Hepatocyte (in vitro differentiated cells): ENCODE measurements at regions not wholly inside any gene's neighbourhood (a gene's known extent, or its start where the extent isn't known, plus 50 kb on each side); places are given as distances from the start of the nearest gene placed in this dataset.
A peak's percentile ranks its signal among the peaks of the same experiment; 100 is the strongest.

Source experiments
- DNase-seq: peaks from one replicate; pipeline ENCODE4 v3.0.0-alpha.2; 2016; ENCODE audit warnings: low spot score
- H2AFZ ChIP-seq: fragments of 200-600 bp; sonication (generic); 2 replicates; pipeline ENCODE4 v1.6.0; 2016; ENCODE audit warnings: antibody characterized with exemption, mild to moderate bottlenecking
- H3K27ac ChIP-seq: fragments of 200-600 bp; sonication (generic); 2 replicates; pipeline ENCODE4 v1.5.1; 2016; ENCODE audit warnings: mild to moderate bottlenecking
- H3K27me3 ChIP-seq: fragments of 200-600 bp; sonication (generic); 2 replicates; pipeline ENCODE4 v1.6.1; 2016
- H3K36me3 ChIP-seq: fragments of 200-600 bp; sonication (generic); replicated peaks from 2 replicates; pipeline ENCODE4 v1.5.1; 2016; ENCODE audit warnings: low read depth; ENCODE audit not compliant: insufficient read depth
- H3K4me1 ChIP-seq: fragments of 200-600 bp; sonication (generic); 2 replicates; pipeline ENCODE4 v1.5.1; 2016; ENCODE audit warnings: mild to moderate bottlenecking, moderate library complexity; ENCODE audit not compliant: insufficient read depth
- H3K4me2 ChIP-seq: fragments of 200-600 bp; sonication (generic); 2 replicates; pipeline ENCODE4 v1.6.0; 2016
- H3K4me3 ChIP-seq: fragments of 200-600 bp; sonication (generic); 2 replicates; pipeline ENCODE4 v1.5.1; 2016; ENCODE audit warnings: mild to moderate bottlenecking
- H3K79me2 ChIP-seq: fragments of 200-600 bp; sonication (generic); 2 replicates; pipeline ENCODE4 v1.6.0; 2017; ENCODE audit warnings: mild to moderate bottlenecking
- H3K9me2 ChIP-seq: fragments of 200-600 bp; sonication (generic); replicated peaks from 2 replicates; pipeline ENCODE4 v1.6.0; 2017; ENCODE audit warnings: mild to moderate bottlenecking; ENCODE audit not compliant: insufficient read depth
- H3K9me3 ChIP-seq: fragments of 200-600 bp; sonication (generic); 2 replicates; pipeline ENCODE4 v1.5.1; 2016; ENCODE audit warnings: low read depth, mild to moderate bottlenecking
- H4K20me1 ChIP-seq: fragments of 200-600 bp; sonication (generic); 2 replicates; pipeline ENCODE4 v1.6.0; 2016; ENCODE audit warnings: mild to moderate bottlenecking; ENCODE audit not compliant: insufficient read depth, poor library complexity, severe bottlenecking
- EZH2 ChIP-seq: fragments of 200-600 bp; sonication (generic); IDR thresholded peaks from 2 replicates; pipeline ENCODE4 v1.6.1; 2016; ENCODE audit warnings: antibody characterized with exemption, mild to moderate bottlenecking, borderline replicate concordance
- EZH2phosphoT487 ChIP-seq: fragments of 200-600 bp; sonication (generic); IDR thresholded peaks from one replicate; pipeline ENCODE4 v1.6.1; 2018; ENCODE audit warnings: antibody characterized with exemption, mild to moderate bottlenecking, low read depth, moderate library complexity; ENCODE audit not compliant: unreplicated experiment, severe bottlenecking
- WGBS: methylation state at CpG from one replicate; pipeline ENCODE4 v1.1.6; 2016; ENCODE audit warnings: low lambda C conversion rate; ENCODE audit errors: missing lambda C conversion rate; 5-methylcytosine and 5-hydroxymethylcytosine counted together
- TF ChIP-seq, protein P1 (sequence below): fragments of 200-600 bp; sonication (generic); IDR thresholded peaks from 2 replicates; pipeline ENCODE4 v1.5.1; 2016; ENCODE audit warnings: antibody characterized with exemption, mild to moderate bottlenecking; ENCODE audit not compliant: poor library complexity

DNA sequence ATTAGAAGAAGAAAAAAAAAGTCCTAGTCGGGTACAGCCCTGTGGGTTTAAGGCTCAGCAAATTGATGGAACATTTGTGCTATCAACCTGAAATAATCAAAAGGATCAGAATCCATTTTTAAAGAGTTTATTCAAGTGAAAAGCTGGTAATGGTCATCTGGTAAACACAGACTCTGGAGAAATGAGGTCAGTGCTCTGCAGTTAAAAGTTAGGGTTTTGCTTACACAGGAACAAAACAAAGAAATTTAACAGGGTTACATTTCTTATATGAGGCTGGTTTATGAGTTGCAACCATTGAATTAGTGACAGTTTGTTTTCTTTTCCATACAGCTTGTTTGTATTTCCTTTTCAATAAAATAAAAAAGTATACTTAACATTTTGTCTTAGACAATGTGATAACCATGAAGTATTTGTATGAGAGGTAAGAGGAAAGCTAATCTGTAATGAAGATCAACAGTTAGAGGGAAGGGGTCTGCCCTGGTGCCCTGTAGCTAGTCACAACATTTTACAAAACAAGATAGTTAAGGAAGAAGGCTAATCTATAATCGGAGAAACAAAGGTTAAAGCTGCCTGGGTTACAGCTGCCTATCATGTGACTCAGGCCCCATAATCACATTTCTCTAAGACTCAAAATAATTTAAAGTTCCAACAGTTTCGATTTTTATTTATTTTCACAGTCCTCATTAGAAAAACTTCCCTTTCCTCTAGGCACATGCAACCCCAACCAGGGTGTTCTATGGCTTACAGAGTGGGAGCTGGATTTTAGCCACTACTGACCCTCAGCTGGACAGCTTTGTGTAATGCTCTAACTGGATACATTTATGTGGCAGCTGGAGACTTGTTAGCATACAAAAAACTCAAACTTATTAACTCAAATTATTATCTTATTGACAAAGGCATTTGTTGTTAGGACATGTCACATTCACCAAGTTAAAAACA lies 98.1 kb upstream of the ACP3 start:
- no peak for DNase-seq
- Histone ChIP-seq H3K27me3 (no peaks in the 10 kb centered on the region), H3K36me3 (no peaks in the 10 kb centered on the region), H3K79me2 (no peaks in the 10 kb centered on the region), H3K4me3 (no peak overlapping the region), H3K4me2 (peak overlapping the region; percentile 32), H3K9me2 (no peaks in the 10 kb centered on the region), H3K9me3 (no peaks in the 10 kb centered on the region), H4K20me1 (no peaks in the 10 kb centered on the region), H2AFZ (no peak overlapping the region), H3K4me1 (peaks cover 16% of the 10 kb centered on the region), H3K27ac (no peak overlapping the region)
- WGBS = 27% methylated on average over 3 of the region's 3 CpGs
- TF ChIP-seq, protein P1, sequence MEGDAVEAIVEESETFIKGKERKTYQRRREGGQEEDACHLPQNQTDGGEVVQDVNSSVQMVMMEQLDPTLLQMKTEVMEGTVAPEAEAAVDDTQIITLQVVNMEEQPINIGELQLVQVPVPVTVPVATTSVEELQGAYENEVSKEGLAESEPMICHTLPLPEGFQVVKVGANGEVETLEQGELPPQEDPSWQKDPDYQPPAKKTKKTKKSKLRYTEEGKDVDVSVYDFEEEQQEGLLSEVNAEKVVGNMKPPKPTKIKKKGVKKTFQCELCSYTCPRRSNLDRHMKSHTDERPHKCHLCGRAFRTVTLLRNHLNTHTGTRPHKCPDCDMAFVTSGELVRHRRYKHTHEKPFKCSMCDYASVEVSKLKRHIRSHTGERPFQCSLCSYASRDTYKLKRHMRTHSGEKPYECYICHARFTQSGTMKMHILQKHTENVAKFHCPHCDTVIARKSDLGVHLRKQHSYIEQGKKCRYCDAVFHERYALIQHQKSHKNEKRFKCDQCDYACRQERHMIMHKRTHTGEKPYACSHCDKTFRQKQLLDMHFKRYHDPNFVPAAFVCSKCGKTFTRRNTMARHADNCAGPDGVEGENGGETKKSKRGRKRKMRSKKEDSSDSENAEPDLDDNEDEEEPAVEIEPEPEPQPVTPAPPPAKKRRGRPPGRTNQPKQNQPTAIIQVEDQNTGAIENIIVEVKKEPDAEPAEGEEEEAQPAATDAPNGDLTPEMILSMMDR = no peak
- TF ChIP-seq EZH2phosphoT487 (peak; percentile 93), EZH2 (no peak)

GRCh38 chr3:132220986-132221385 lies 96.2 kb upstream of the ACP3 start:
- no peak overlapping the region for H3K4me3 ChIP-seq
- DNase-seq = no peak
- no peaks in the 10 kb centered on the region for H3K79me2 ChIP-seq
- TF ChIP-seq EZH2 (no peak), EZH2phosphoT487 (no peak)
- TF ChIP-seq, protein P1 = no peak
- no peak overlapping the region for H3K4me2 ChIP-seq
- 69% methylated on average over 4 of the region's 4 CpGs for WGBS
- peaks cover 16% of the 10 kb centered on the region for H3K4me1 ChIP-seq
- no peaks in the 10 kb centered on the region for H3K9me3 ChIP-seq
- no peaks in the 10 kb centered on the region for H4K20me1 ChIP-seq
- no peak overlapping the region for H2AFZ ChIP-seq
- H3K9me2 ChIP-seq = no peaks in the 10 kb centered on the region
- no peaks in the 10 kb centered on the region for H3K36me3 ChIP-seq
- no peaks in the 10 kb centered on the region for H3K27me3 ChIP-seq
- no peak overlapping the region for H3K27ac ChIP-seq

DNA sequence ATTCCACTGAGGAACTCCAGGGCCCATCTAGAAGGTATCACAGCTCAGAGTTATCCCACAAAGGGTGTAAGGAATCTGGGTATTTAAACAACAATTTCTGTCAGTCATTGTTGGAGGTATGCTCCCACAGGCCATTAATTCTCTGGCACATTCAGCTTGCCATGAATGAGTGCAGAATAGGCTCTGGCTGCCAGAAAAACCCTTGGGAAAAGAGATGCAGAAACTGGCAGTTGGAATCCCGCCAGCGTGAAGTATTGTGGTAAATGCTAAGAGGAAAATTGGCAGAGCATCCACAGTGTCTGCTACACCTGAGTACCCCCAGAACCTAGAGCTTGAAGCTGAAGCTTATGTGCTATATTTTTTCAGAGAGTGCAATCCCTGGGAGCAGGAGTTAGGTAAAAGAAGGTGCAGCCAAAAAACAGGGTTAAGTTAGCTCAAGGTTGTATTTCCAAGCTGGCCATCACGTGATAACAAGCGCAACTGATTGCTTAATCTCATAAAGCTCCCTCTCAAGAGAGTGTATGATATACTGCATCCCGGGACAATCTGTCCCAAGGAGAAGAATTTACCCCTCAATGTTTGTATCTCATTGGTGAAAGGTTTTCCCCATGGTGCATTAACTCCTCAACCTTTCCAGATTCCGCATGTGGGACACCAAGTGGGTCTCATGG lies 94.2 kb upstream of the ACP3 start:
- 81% methylated on average over 6 of the region's 6 CpGs for WGBS
- no peak overlapping the region for H3K4me3 ChIP-seq

More for the DNA sequence above, 94.2 kb upstream of the ACP3 start:
- TF ChIP-seq, protein P1 = no peak
- TF ChIP-seq EZH2 (no peak), EZH2phosphoT487 (no peak)
- Histone ChIP-seq H3K9me3 (no peaks in the 10 kb centered on the region), H3K36me3 (no peaks in the 10 kb centered on the region), H3K4me1 (peaks cover 16% of the 10 kb centered on the region), H3K9me2 (no peaks in the 10 kb centered on the region), H3K79me2 (no peaks in the 10 kb centered on the region), H3K4me2 (no peak overlapping the region), H3K27ac (no peak overlapping the region), H2AFZ (no peak overlapping the region), H3K27me3 (no peaks in the 10 kb centered on the region), H4K20me1 (no peaks in the 10 kb centered on the region)
- peak; percentile 21 for DNase-seq
